ENCODE measurements at regions not wholly inside any gene's neighbourhood (a gene's known extent, or its start where the extent isn't known, plus 50 kb on each side); places are given as distances from the start of the nearest gene placed in this dataset.
A peak's percentile ranks its signal among the peaks of the same experiment; 100 is the strongest.

- intact Hi-C loops (cut with DNase I): no loop called here
- Histone ChIP-seq H3K4me1 (ENCODE audit: control insufficient read depth in 2 of 3, insufficient read depth in 2 of 3, low read depth in 1 of 3, low read length in 3 of 3) (no peaks in the 10 kb centered on the region), H3K9ac (ENCODE audit: low read length in 3 of 3) (no peak overlapping the region), H3K27me3 (ENCODE audit: control insufficient read depth, insufficient read depth, low read length) (no peaks in the 10 kb centered on the region), H3K27ac (ENCODE audit: low read depth in 2 of 2, low read length in 2 of 2) (no peak overlapping the region), H3K4me3 (ENCODE audit: low read length in 3 of 3) (no peak overlapping the region), H3K36me3 (ENCODE audit: control insufficient read depth in 2 of 3, insufficient read depth in 3 of 3, low read length in 3 of 3) (no peaks in the 10 kb centered on the region), H3K9me3 (ENCODE audit: control insufficient read depth in 2 of 3, insufficient read depth in 1 of 3, low read length in 3 of 3) (no peaks in the 10 kb centered on the region)
- FAIRE-seq (no peak), DNase-seq (no peak)
- TF ChIP-seq, protein P1, sequence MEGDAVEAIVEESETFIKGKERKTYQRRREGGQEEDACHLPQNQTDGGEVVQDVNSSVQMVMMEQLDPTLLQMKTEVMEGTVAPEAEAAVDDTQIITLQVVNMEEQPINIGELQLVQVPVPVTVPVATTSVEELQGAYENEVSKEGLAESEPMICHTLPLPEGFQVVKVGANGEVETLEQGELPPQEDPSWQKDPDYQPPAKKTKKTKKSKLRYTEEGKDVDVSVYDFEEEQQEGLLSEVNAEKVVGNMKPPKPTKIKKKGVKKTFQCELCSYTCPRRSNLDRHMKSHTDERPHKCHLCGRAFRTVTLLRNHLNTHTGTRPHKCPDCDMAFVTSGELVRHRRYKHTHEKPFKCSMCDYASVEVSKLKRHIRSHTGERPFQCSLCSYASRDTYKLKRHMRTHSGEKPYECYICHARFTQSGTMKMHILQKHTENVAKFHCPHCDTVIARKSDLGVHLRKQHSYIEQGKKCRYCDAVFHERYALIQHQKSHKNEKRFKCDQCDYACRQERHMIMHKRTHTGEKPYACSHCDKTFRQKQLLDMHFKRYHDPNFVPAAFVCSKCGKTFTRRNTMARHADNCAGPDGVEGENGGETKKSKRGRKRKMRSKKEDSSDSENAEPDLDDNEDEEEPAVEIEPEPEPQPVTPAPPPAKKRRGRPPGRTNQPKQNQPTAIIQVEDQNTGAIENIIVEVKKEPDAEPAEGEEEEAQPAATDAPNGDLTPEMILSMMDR (IDR thresholded peaks at IDR 0.05; ENCODE audit: borderline replicate concordance, extremely low read depth, insufficient read depth): no peak
Observed at GRCh38 chr18:65516209-65516608, 234.6 kb upstream of the CDH7 start.

- Histone ChIP-seq H3K36me3 (ENCODE audit: control insufficient read depth in 2 of 3, insufficient read depth in 3 of 3, low read length in 3 of 3) (no peaks in the 10 kb centered on the region), H3K27me3 (ENCODE audit: control insufficient read depth, insufficient read depth, low read length) (no peaks in the 10 kb centered on the region), H3K27ac (ENCODE audit: low read depth in 2 of 2, low read length in 2 of 2) (no peak overlapping the region), H3K9ac (ENCODE audit: low read length in 3 of 3) (no peak overlapping the region), H3K4me3 (ENCODE audit: low read length in 3 of 3) (no peak overlapping the region), H3K9me3 (ENCODE audit: control insufficient read depth in 2 of 3, insufficient read depth in 1 of 3, low read length in 3 of 3) (no peaks in the 10 kb centered on the region), H3K4me1 (ENCODE audit: control insufficient read depth in 2 of 3, insufficient read depth in 2 of 3, low read depth in 1 of 3, low read length in 3 of 3) (no peaks in the 10 kb centered on the region)
- FAIRE-seq: no peak
- intact Hi-C loops (cut with DNase I): no loop called here
- TF ChIP-seq, protein P1 (IDR thresholded peaks at IDR 0.05; ENCODE audit: borderline replicate concordance, extremely low read depth, insufficient read depth): no peak
- DNase-seq: no peak
Observed at GRCh38 chr18:65498605-65499004, 252.2 kb upstream of the CDH7 start.

GRCh38 chr18:65487569-65487968 is 263.2 kb upstream of the CDH7 start:
- H3K4me3 ChIP-seq (ENCODE audit: low read length in 3 of 3): no peak overlapping the region
- DNase-seq (peak in 1 of 5 donors; percentile 5), FAIRE-seq (no peak)
- no peaks in the 10 kb centered on the region for H3K27me3 ChIP-seq (ENCODE audit: control insufficient read depth, insufficient read depth, low read length)
- intact Hi-C loops (cut with DNase I): no loop called here
- peaks cover 0 to 2% (median 0%) of the 10 kb centered on the region in 3 donors for H3K9me3 ChIP-seq (ENCODE audit: control insufficient read depth in 2 of 3, insufficient read depth in 1 of 3, low read length in 3 of 3)
- no peak overlapping the region for H3K27ac ChIP-seq (ENCODE audit: low read depth in 2 of 2, low read length in 2 of 2)
- H3K9ac ChIP-seq (ENCODE audit: low read length in 3 of 3): no peak overlapping the region
- no peaks in the 10 kb centered on the region for H3K4me1 ChIP-seq (ENCODE audit: control insufficient read depth in 2 of 3, insufficient read depth in 2 of 3, low read depth in 1 of 3, low read length in 3 of 3)
- TF ChIP-seq, protein P1 (IDR thresholded peaks at IDR 0.05; ENCODE audit: borderline replicate concordance, extremely low read depth, insufficient read depth): no peak
- H3K36me3 ChIP-seq (ENCODE audit: control insufficient read depth in 2 of 3, insufficient read depth in 3 of 3, low read length in 3 of 3): no peaks in the 10 kb centered on the region

GRCh38 chr18:65477455-65477854 is 273.4 kb upstream of the CDH7 start:
- intact Hi-C loops (cut with DNase I): no loop called here
- H3K4me1 ChIP-seq (ENCODE audit: control insufficient read depth in 2 of 3, insufficient read depth in 2 of 3, low read depth in 1 of 3, low read length in 3 of 3): no peaks in the 10 kb centered on the region
- H3K9me3 ChIP-seq (ENCODE audit: control insufficient read depth in 2 of 3, insufficient read depth in 1 of 3, low read length in 3 of 3): no peaks in the 10 kb centered on the region
- H3K9ac ChIP-seq (ENCODE audit: low read length in 3 of 3): no peak overlapping the region
- H3K27ac ChIP-seq (ENCODE audit: low read depth in 2 of 2, low read length in 2 of 2): no peak overlapping the region
- TF ChIP-seq, protein P1 (IDR thresholded peaks at IDR 0.05; ENCODE audit: borderline replicate concordance, extremely low read depth, insufficient read depth): no peak
- H3K36me3 ChIP-seq (ENCODE audit: control insufficient read depth in 2 of 3, insufficient read depth in 3 of 3, low read length in 3 of 3): no peaks in the 10 kb centered on the region
- FAIRE-seq (no peak), DNase-seq (no peak)
- H3K27me3 ChIP-seq (ENCODE audit: control insufficient read depth, insufficient read depth, low read length): no peaks in the 10 kb centered on the region
- no peak overlapping the region for H3K4me3 ChIP-seq (ENCODE audit: low read length in 3 of 3)

Measured in kidney (tissue), 13 donors.